Fibroblast of lung (primary cell): ENCODE measurements at regions not wholly inside any gene's neighbourhood (a gene's known extent, or its start where the extent isn't known, plus 50 kb on each side); places are given as distances from the start of the nearest gene placed in this dataset.

Source experiments
- DNase-seq, 2 donors: peaks; one replicate each; pipeline versions ENCODE4 v3.0.0 to v3.0.0-alpha.2; 2010; ENCODE audit warnings: low read depth in 2 of 2
- H2AFZ ChIP-seq: 2 replicates; pipeline ENCODE4 v1.5.1; 2012; ENCODE audit warnings: low read length, control low read depth, inconsistent platforms
- H3K27ac ChIP-seq: 2 replicates; pipeline ENCODE4 v1.5.1; 2011; ENCODE audit warnings: low read length, control low read depth; ENCODE audit not compliant: insufficient read depth
- H3K27me3 ChIP-seq: 2 replicates; pipeline ENCODE4 v1.5.1; 2011; ENCODE audit warnings: mild to moderate bottlenecking, low read length; ENCODE audit not compliant: control insufficient read depth, insufficient read depth
- H3K36me3 ChIP-seq: 2 replicates; pipeline ENCODE4 v1.5.1; 2011; ENCODE audit warnings: low read length; ENCODE audit not compliant: control insufficient read depth, insufficient read depth
- H3K4me1 ChIP-seq: 2 replicates; pipeline ENCODE4 v1.5.1; 2011; ENCODE audit warnings: low read length; ENCODE audit not compliant: control insufficient read depth, insufficient read depth; ENCODE audit errors: extremely low read depth
- H3K4me2 ChIP-seq: 2 replicates; pipeline ENCODE4 v1.5.1; 2011; ENCODE audit warnings: low read length, control low read depth; ENCODE audit not compliant: insufficient read depth; ENCODE audit errors: extremely low read depth
- H3K4me3 ChIP-seq, 4 experiments: fragments of 200-600 bp in 1 of 4; sonication (generic) in 1 of 4; replicated peaks in 1 of 4; 2 replicates each; pipeline ENCODE4 v1.5.1; 2011 to 2016; ENCODE audit warnings: low read length in 4 of 4, low read depth in 3 of 4, mild to moderate bottlenecking in 3 of 4, control low read depth in 2 of 4, inconsistent platforms in 1 of 4, mixed read lengths in 1 of 4; ENCODE audit not compliant: insufficient read depth in 1 of 4; ENCODE audit errors: control extremely low read depth in 1 of 4
- H3K79me2 ChIP-seq: 2 replicates; pipeline ENCODE4 v1.5.1; 2012; ENCODE audit warnings: mild to moderate bottlenecking, low read length, inconsistent platforms; ENCODE audit not compliant: control insufficient read depth, insufficient read depth
- H3K9ac ChIP-seq: 2 replicates; pipeline ENCODE4 v1.5.1; 2011; ENCODE audit warnings: mild to moderate bottlenecking, low read length, control low read depth; ENCODE audit not compliant: insufficient read depth
- H3K9me3 ChIP-seq: 2 replicates; pipeline ENCODE4 v1.5.1; 2012; ENCODE audit warnings: low read depth, low read length; ENCODE audit not compliant: control insufficient read depth, insufficient read depth
- H4K20me1 ChIP-seq: 2 replicates; pipeline ENCODE4 v1.5.1; 2011; ENCODE audit warnings: low read length; ENCODE audit not compliant: control insufficient read depth, insufficient read depth; ENCODE audit errors: extremely low read depth
- CTCF ChIP-seq, 2 donors: IDR thresholded peaks in 1 of 2; conservative IDR thresholded peaks in 1 of 2; 1 replicate in 1 of 2; 2 replicates in 1 of 2; pipeline ENCODE4 v1.5.1; 2011 to 2012; ENCODE audit warnings: low read length in 2 of 2, control low read depth in 1 of 2, inconsistent platforms in 1 of 2, low read depth in 1 of 2, mild to moderate bottlenecking in 1 of 2
- EZH2 ChIP-seq: IDR thresholded peaks from 2 replicates; pipeline ENCODE4 v1.5.1; 2012; ENCODE audit warnings: low read length, control low read depth, mild to moderate bottlenecking; ENCODE audit errors: missing control alignments

GRCh38 chrX:20670611-20671010, 403.9 kb upstream of the RPS6KA3 start:
- no peaks in the 10 kb centered on the region for H3K36me3 ChIP-seq
- H3K9me3 ChIP-seq, result no peaks in the 10 kb centered on the region
- DNase-seq, result no peak
- H3K4me2 ChIP-seq, result no peak overlapping the region
- no peak overlapping the region for H3K27ac ChIP-seq
- no peak overlapping the region for H2AFZ ChIP-seq
- H3K4me3 ChIP-seq, result no peak overlapping the region
- H4K20me1 ChIP-seq, result no peaks in the 10 kb centered on the region
- no peaks in the 10 kb centered on the region for H3K4me1 ChIP-seq
- no peak for TF ChIP-seq EZH2
- TF ChIP-seq CTCF (conservative IDR thresholded peaks at IDR 0.05 in 1 of 2, IDR thresholded peaks at IDR 0.05 in 1 of 2; ENCODE audit: low read depth in 1 of 2, low read length in 2 of 2), result no peak
- H3K79me2 ChIP-seq, result no peaks in the 10 kb centered on the region
- no peak overlapping the region for H3K9ac ChIP-seq
- H3K27me3 ChIP-seq, result no peaks in the 10 kb centered on the region

- Histone ChIP-seq H3K36me3 (no peaks in the 10 kb centered on the region), H3K27me3 (no peaks in the 10 kb centered on the region), H4K20me1 (no peaks in the 10 kb centered on the region), H3K9me3 (no peaks in the 10 kb centered on the region), H3K4me1 (no peaks in the 10 kb centered on the region), H3K9ac (no peak overlapping the region), H3K4me2 (no peak overlapping the region), H3K79me2 (no peaks in the 10 kb centered on the region), H2AFZ (no peak overlapping the region), H3K27ac (no peak overlapping the region), H3K4me3 (no peak overlapping the region)
- TF ChIP-seq CTCF (conservative IDR thresholded peaks at IDR 0.05 in 1 of 2, IDR thresholded peaks at IDR 0.05 in 1 of 2; ENCODE audit: low read depth in 1 of 2, low read length in 2 of 2), result no peak
- no peak for TF ChIP-seq EZH2
- DNase-seq, result no peak
Measured at GRCh38 chrX:20668550-20668949, 401.8 kb upstream of the RPS6KA3 start.

- Histone ChIP-seq H3K4me3 (no peak overlapping the region), H3K9ac (no peak overlapping the region), H3K4me2 (no peak overlapping the region), H3K4me1 (no peaks in the 10 kb centered on the region), H3K27me3 (no peaks in the 10 kb centered on the region), H3K79me2 (no peaks in the 10 kb centered on the region), H2AFZ (no peak overlapping the region), H3K9me3 (no peaks in the 10 kb centered on the region), H4K20me1 (no peaks in the 10 kb centered on the region), H3K27ac (no peak overlapping the region), H3K36me3 (no peaks in the 10 kb centered on the region)
- no peak for DNase-seq
- TF ChIP-seq EZH2, result no peak
Measured at GRCh38 chrX:20666331-20666730, 399.6 kb upstream of the RPS6KA3 start.
